ENCODE measurements at regions not wholly inside any gene's neighbourhood (a gene's known extent, or its start where the extent isn't known, plus 50 kb on each side); places are given as distances from the start of the nearest gene placed in this dataset.

DNA sequence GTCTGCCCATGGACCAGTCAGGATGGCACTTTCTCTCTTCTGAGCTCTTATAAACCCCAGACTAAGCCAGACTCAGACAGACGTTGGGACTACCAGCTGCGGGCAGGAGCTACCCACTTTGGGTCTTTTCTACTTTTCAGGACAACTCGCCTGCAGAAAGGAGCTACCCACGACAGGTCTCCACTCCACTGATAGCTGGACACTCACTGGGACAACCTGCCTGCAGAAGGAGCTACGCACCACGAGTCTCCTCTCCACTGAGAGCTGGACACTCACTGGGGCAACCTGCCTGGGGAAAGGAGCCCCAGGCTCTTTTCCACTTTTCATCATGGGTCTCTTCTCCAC lies 1440.2 kb upstream of the ACO1 start:
- TF ChIP-seq POLR2A (IDR thresholded peaks at IDR 0.05; ENCODE audit: low read depth, low read length) (no peak), EZH2 (IDR thresholded peaks at IDR 0.05; ENCODE audit: borderline replicate concordance, low read depth, low read length, severe bottlenecking) (no peak), FOS (IDR thresholded peaks at IDR 0.05; ENCODE audit: borderline replicate concordance, insufficient read depth, low read length) (no peak), MYC (IDR thresholded peaks at IDR 0.05; ENCODE audit: low read depth, low read length) (no peak), POLR2AphosphoS5 (IDR thresholded peaks at IDR 0.05; ENCODE audit: insufficient read depth, low read depth, low read length) (no peak), JUN (IDR thresholded peaks at IDR 0.05; ENCODE audit: borderline replicate concordance, insufficient read depth, insufficient read length, low read depth) (no peak)
- TF ChIP-seq, protein P1, sequence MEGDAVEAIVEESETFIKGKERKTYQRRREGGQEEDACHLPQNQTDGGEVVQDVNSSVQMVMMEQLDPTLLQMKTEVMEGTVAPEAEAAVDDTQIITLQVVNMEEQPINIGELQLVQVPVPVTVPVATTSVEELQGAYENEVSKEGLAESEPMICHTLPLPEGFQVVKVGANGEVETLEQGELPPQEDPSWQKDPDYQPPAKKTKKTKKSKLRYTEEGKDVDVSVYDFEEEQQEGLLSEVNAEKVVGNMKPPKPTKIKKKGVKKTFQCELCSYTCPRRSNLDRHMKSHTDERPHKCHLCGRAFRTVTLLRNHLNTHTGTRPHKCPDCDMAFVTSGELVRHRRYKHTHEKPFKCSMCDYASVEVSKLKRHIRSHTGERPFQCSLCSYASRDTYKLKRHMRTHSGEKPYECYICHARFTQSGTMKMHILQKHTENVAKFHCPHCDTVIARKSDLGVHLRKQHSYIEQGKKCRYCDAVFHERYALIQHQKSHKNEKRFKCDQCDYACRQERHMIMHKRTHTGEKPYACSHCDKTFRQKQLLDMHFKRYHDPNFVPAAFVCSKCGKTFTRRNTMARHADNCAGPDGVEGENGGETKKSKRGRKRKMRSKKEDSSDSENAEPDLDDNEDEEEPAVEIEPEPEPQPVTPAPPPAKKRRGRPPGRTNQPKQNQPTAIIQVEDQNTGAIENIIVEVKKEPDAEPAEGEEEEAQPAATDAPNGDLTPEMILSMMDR (IDR thresholded peaks at IDR 0.05; ENCODE audit: extremely low read depth in 1 of 2, insufficient read depth in 1 of 2, low read depth in 1 of 2, low read length in 2 of 2) = no peak
- TF ChIP-seq, protein P2, sequence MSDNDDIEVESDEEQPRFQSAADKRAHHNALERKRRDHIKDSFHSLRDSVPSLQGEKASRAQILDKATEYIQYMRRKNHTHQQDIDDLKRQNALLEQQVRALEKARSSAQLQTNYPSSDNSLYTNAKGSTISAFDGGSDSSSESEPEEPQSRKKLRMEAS (IDR thresholded peaks at IDR 0.05; ENCODE audit: insufficient read depth, insufficient read length) = no peak
